ENCODE measurements at regions not wholly inside any gene's neighbourhood (a gene's known extent, or its start where the extent isn't known, plus 50 kb on each side); places are given as distances from the start of the nearest gene placed in this dataset.
"Not testable (repeated sequence)": the region's sequence is repeated elsewhere in the genome, so short reads cannot be mapped to it uniquely, and the experiment has no call there.

- no peak for DNase-seq (ENCODE audit: low spot score)
These were observed 70.0 kb upstream of the CD2AP start for GRCh38 chr6:47407300-47408281.

- DNase-seq (ENCODE audit: low spot score): peak; percentile 90
These were observed 63.7 kb upstream of the CD2AP start for GRCh38 chr6:47413752-47414422.

DNA sequence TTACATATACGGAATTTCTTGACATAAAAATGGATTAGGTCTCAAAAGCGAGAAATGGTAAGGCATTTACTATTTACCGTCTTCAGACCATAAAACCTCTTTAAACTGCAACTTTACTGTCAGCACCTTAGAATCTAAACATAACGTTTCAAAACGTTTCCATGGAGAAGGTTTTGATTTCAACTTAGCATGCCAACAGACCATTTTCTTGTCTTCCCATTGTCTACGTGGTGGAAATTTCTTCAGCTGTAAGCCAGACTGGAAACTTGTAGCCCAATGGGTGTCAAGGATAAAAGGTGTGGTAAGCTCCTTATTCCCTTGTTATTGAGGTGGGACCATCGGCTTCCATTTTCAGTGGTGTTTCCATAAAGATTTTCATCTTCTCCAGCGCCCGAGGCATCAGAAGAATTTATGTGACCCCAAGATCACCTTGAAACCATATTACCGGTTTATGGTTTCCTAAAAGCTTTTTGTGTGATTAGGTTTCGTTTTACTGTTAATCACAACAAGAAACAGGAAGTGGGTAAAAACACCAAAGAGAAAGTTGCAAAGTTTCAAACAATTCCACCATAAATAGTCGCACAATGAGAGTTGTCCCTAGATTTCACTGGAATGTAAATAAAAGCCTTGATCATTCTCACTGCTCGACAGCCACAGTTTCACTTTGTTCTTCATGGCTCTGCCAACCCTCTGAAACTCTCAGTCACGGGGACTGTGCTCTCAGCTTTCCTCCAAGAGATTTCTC is 63.0 kb upstream of the CD2AP start:
- DNase-seq (ENCODE audit: low spot score): peak; percentile 64

DNA sequence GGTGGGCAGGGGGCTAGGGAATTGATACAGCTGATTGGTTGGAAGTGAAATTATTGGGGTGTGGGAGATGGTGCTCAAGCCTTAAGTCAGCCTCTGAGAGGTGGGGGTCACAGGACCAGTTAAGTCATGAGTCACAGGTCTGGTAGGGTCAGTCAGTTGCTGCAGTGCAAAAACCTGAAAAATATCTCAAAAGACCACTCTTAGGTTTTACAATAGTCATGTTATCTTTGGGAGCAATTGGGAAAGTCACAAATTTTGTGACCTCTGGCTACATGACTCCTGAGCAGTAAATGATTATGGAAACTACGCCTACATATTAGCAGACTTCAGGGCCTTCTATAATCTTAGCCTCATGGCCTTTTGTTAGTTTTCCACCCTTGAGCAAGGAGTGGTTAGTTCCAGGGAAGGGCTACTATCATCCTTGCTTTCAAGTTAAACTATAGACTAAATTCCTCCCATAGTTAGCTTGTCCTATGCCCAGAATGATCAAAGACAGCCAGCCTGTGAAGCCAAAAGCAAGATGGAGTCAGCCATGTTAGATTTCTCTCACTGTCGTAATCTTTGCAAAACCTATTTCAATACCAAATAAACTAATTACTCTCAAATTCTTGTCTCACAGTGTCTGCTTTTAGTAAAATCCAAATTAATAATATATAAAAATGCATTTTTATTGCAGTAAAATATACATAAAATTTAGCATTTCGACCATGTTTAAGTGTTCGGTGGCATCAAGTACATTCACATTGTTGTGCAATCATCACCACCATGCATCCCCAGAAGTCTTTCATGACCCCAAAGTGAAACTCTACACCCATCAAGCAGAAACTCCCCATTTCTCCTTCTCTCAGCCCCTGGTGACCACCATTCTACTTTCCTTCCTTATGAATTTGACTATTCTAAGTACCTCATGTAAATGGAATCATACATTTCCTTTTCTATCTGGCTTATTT is 60.9 kb upstream of the CD2AP start:
- DNase-seq (ENCODE audit: low spot score): no peak

DNA sequence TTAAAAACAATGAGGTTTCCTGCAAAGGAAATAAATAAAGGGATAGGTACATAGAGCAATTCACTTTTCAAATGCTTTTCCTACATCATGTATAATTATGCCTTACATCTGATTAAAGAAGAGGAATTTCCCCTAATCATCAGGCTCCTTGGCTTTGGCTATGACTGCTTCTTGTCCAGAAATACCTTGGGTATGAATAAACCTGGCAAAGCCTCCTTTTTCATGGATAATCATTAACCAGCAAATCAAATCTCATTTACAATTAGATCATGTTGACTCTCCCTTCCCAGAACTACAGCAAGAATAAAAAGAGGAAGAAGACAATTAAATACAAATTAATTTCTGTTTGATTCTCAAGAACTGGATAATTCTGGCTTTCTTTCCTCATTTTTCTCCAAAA is 58.0 kb upstream of the CD2AP start:
- DNase-seq (ENCODE audit: low spot score): no peak

DNA sequence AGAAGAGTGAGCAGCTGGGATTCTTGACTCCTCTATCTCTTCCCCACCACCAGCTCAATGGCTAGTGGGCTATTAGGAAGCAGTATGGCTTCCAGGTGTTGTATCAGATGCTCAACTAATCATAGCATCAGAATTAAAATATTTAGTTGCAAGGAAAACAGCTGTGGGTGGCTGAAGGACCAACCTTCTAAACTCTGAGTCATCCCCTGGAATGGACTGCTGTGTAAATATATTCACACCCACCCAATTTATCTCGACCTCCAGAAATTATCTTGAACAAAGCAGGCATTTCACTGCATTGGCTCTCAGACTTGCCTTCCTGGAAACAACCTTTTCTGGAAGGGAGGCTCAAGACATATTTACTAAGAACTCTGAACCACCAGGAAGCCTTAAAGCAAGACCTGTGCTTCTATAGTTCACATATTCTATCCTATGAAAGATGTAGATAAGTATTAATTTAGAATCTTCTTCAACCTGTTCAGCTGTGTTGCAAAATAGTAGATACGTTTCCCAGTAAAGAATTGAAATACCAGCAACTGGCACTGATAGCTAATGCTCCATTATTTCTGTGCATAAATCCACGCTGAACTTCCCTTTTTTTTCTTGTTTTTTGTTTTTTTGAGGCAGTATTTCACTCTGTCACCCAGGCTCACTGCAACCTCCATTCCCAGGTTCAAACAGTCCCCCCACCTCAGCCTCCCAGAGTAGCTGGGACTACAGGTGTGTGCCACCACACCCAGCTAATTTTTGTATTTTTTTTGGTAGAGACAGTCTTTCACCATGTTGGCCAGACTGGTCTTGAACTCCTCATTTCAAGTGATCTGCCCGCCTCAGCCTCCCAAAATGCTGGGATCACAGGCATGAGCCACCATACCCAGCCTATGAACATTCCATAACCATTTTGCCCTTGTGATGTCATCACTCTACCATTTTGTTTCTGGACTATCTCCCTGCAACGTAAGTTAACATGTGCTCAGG is 56.9 kb upstream of the CD2AP start:
- DNase-seq (ENCODE audit: low spot score): no peak

DNA sequence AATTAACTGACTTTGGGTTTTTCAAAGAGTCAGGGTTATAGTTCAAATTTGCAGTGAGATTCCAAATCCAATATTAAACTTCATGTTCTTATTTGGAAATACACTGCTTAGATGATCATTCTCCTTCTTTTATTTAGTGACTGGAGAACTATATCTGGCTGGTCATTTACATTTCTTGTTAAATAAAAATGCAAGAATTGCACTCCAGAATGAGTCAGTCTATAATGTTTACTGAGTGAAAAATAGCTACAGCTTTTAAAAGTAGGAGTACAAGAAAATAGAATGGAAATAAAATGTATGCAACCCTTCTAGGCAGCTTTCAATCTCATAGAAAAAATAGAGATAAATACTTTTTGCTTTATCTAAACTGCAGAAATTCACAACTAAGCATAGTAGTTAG is 54.5 kb upstream of the CD2AP start:
- DNase-seq (ENCODE audit: low spot score): no peak

- DNase-seq (ENCODE audit: low spot score): no peak
These were observed 53.2 kb upstream of the CD2AP start for GRCh38 chr6:47424436-47424836.

- DNase-seq (ENCODE audit: low spot score): not testable (repeated sequence)
These were observed 51.9 kb upstream of the CD2AP start for GRCh38 chr6:47425724-47426123.

DNA sequence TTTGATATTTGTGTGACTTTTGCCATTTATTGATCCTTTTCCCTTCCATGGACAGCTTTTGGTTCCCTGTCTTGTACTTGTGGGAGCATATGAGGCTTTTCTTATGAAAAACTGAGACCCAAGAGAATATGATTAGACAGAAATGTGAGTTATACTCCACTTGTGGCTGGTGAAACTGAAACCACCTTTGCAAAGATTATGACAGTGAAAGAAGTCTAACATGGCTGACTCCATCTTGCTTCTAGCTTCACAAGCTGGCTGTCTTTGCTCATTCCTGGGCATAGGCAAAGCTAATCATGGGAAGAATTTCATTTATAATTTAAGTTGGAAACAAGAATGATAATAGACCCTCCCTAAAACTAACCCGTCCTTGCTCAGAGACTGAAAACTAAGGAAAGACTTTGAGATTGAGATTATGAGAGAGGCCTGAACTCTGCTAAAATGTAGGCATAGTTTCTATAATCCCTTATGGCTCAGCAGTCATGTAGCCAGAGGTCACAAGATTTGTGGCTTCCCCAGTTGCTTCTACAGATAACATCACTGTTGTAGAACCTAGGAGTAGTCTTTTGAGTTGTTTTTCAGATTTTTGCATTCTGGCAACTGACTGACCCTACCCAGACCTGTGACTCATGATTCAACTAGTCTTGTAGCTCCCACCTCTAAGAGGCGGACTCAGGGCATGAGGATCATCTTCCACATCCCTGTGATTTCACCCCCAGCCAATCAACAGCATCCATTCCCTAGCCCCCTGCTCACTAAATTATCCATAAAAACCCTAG is 50.9 kb upstream of the CD2AP start:
- no peak for DNase-seq (ENCODE audit: low spot score)

- no peak for DNase-seq (ENCODE audit: low spot score)
These were observed 49.9 kb upstream of the CD2AP start for GRCh38 chr6:47427680-47428079.
